AG09309 (cell line): ENCODE measurements at regions not wholly inside any gene's neighbourhood (a gene's known extent, or its start where the extent isn't known, plus 50 kb on each side); places are given as distances from the start of the nearest gene placed in this dataset.
"Not testable (repeated sequence)": the region's sequence is repeated elsewhere in the genome, so short reads cannot be mapped to it uniquely, and the experiment has no call there.

ENCODE experiments used
- DNase-seq: peaks from one replicate; pipeline ENCODE4 v3.0.0-alpha.2; 2010; ENCODE audit warnings: low read depth
- H3K4me3 ChIP-seq: 2 replicates; pipeline ENCODE4 v1.5.1; 2011; ENCODE audit warnings: mild to moderate bottlenecking, low read depth, low read length, moderate library complexity; ENCODE audit not compliant: control insufficient read depth
- TF ChIP-seq, protein P1 (sequence below): IDR thresholded peaks from 2 replicates; pipeline ENCODE4 v1.5.1; 2011; ENCODE audit warnings: mild to moderate bottlenecking, low read depth, low read length, inconsistent platforms; ENCODE audit not compliant: insufficient read depth, control insufficient read depth; ENCODE audit errors: missing control alignments

DNA sequence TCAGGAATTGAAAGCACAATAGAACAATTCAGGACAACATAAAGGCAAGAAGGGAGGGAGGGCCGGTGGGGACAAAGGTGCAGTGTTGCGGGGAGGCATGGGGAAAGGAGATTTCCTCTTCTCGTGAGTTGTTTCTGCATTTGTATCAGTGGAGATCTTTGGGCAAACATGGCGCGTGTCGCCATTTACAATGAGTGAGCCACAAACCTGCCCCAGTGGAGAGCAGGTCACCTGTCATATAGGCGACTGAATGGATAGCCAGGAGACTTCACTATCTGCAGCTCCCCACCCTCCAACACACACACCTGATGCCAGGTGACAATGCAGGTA lies 87.7 kb upstream of the SLC45A1 start:
- TF ChIP-seq, protein P1, sequence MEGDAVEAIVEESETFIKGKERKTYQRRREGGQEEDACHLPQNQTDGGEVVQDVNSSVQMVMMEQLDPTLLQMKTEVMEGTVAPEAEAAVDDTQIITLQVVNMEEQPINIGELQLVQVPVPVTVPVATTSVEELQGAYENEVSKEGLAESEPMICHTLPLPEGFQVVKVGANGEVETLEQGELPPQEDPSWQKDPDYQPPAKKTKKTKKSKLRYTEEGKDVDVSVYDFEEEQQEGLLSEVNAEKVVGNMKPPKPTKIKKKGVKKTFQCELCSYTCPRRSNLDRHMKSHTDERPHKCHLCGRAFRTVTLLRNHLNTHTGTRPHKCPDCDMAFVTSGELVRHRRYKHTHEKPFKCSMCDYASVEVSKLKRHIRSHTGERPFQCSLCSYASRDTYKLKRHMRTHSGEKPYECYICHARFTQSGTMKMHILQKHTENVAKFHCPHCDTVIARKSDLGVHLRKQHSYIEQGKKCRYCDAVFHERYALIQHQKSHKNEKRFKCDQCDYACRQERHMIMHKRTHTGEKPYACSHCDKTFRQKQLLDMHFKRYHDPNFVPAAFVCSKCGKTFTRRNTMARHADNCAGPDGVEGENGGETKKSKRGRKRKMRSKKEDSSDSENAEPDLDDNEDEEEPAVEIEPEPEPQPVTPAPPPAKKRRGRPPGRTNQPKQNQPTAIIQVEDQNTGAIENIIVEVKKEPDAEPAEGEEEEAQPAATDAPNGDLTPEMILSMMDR, result no peak
- no peak for DNase-seq
- H3K4me3 ChIP-seq, result no peak overlapping the region

- no peak overlapping the region for H3K4me3 ChIP-seq
- TF ChIP-seq, protein P1, result no peak
- DNase-seq, result no peak
These were observed 89.7 kb upstream of the SLC45A1 start for GRCh38 chr1:8228253-8228652.

DNA sequence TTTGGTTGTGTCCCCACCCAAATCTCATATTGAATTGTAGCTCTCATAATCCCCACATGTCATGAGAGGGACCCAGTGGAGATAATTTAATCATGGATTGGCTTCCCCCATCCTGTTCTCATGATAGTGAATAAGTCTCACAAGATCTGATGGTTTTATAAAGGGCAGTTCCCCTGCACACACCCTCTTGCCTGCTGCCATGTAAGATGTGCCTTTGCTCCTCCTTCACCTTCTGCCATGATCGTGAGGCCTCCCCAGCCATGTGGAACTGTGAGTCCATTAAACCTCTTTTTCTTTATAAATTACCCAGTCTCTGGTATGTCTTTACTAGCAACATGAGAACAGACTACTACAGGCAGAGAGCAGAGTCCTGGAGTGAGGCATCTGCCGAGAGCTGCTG lies 90.2 kb upstream of the SLC45A1 start:
- not testable (repeated sequence) for H3K4me3 ChIP-seq, DNase-seq

DNA sequence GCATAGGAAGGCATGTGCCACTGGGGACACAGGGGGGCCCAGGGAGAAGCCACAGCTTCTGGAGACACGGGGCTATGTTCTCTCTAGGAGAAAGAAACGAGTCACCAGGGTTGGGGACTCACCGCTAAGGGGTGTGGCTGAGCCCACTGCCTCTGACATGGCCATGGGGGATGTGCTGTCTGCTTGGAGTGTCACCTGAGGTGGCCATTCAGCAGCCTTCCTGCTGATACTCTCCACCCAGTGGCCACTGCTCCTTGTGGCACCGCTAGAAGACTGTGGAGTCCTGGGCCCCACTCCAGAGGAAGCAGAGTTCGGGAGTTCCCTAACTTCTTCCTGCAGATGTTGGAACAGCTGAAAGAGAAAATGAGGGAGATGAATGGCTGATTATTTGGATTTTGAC lies 91.2 kb upstream of the SLC45A1 start:
- no peak overlapping the region for H3K4me3 ChIP-seq
- TF ChIP-seq, protein P1, result no peak
- no peak for DNase-seq

DNA sequence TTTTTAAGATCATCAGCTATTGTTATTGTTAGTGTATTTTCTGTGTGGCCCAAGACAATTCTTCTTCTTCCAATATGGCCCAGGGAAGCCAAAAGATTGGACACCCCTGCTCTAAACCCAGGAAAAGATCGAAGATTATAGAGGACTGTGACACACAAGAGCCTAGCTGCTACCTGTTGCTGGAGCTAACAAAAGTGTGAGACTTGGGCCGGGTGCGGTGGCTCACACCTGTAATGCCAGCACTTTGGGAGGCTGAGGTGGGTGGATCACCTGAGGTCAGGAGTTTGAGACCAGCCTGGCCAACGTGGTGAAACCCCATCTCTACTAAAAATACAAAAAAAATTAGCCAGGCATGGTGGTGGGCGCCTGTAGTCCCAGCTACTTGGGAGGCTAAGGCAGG lies 91.9 kb upstream of the SLC45A1 start:
- DNase-seq, H3K4me3 ChIP-seq: not testable (repeated sequence)

DNA sequence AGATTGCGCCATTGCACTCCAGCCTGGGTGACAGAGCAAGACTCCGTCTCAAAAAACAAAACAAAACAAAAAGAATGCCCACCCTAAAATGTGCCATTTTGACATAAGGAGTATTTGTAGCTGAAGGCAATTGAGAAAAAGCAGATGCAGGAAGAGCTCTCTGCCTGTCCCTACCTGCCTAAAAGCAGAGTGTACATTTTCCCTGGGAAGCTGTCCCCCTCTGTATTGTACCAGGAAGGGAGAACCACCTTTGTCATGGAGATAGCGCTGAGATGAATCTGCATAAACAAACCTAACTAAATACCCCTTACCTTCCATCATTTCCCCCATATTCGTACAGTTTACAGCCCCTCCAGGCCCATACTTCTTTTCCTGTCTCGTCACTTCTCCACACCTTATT lies 94.4 kb upstream of the SLC45A1 start:
- TF ChIP-seq, protein P1, result no peak
- DNase-seq, result no peak
- no peak overlapping the region for H3K4me3 ChIP-seq

GRCh38 chr1:8222789-8223188 lies 95.1 kb upstream of the SLC45A1 start:
- TF ChIP-seq, protein P1, result no peak
- no peak for DNase-seq
- H3K4me3 ChIP-seq, result no peak overlapping the region

GRCh38 chr1:8219530-8219929 lies 98.4 kb upstream of the SLC45A1 start:
- TF ChIP-seq, protein P1, result no peak
- DNase-seq, result no peak
- H3K4me3 ChIP-seq, result no peak overlapping the region
